Fibroblast of skin of left biceps (primary cell): ENCODE measurements at regions not wholly inside any gene's neighbourhood (a gene's known extent, or its start where the extent isn't known, plus 50 kb on each side); places are given as distances from the start of the nearest gene placed in this dataset.

Experiments used
- DNase-seq, 2 experiments: peaks; one replicate each; pipeline ENCODE4 v3.0.0-alpha.2; 2013; ENCODE audit warnings: low read depth in 2 of 2

- no peak for DNase-seq
These were observed 260.4 kb downstream of the GALC start for GRCh38 chr14:87732562-87732961.

- no peak for DNase-seq
These were observed 267.7 kb downstream of the GALC start for GRCh38 chr14:87725318-87725717.

- peak; percentile 44 to 50 for DNase-seq
These were observed 280.4 kb downstream of the GALC start for GRCh38 chr14:87712396-87713090.

- no peak for DNase-seq
These were observed 287.5 kb downstream of the GALC start for GRCh38 chr14:87705439-87705896.

GRCh38 chr14:87698481-87698880, 294.5 kb downstream of the GALC start:
- DNase-seq, result no peak

- no peak for DNase-seq
These were observed 296.5 kb downstream of the GALC start for GRCh38 chr14:87696485-87696884.

DNA sequence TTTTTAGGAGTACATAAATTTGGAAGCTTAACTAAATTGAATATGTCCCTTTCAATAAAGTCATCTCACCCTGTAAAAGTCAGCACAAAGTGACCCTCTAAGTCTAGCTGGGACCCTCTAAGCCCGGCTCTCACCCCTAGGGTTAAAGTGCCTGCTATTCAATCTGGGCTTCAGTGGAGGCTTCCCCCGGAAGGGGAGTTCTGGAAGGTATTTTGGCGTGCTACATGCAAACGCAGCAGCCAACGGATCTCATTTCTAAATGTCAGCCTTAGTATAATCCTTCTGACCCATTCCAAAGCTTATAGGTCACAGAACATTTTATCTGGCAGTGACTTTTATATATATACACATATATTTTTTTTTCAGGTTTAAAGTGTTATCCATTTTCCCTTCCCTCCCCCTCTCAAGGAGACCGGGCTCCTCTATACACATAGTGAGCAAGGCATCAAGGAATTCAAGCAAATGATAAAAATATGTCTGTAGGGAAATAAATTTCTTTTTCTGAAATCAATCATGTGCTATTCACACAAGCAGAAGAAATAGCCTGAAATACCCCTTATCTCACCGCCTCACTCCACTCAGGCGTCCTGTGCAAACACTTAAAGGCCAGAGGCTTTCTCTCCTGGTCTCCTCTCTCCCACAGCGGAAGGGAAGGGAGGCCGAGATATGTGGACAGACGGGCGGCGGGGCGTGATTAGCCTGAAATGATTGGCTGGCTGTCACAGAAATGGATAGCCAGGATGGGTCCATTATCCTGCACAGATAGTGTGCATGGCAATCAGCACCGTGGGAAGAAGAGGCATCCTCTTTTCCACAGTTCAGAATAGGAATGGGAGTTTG, 301.7 kb downstream of the GALC start:
- DNase-seq, result no peak

DNA sequence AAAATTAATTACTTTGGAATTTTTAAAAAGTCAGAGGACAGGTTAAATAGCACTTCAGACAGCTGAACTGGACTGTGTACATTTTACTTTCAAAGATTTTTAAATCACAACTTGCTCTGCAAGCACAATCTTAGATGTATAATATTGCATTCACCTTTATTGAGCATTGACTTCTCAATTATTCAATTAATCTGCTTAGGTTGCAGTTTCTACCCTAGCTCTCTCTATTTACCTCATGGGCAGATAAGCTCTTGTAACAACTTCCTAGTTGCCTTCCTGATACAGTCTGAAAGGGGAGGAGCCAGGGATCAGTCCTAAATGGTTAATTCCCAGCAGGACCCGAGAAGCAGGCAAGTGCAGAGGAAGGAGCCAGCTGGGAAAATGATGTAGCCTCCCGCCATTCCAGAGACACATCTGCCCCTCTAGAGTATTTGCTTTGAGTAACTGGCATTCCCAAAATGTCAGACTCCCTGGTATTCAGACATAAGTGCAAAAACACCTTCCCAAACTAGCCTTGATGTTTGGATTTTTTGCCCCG, 302.8 kb downstream of the GALC start:
- no peak for DNase-seq

GRCh38 chr14:87688524-87688923, 304.5 kb downstream of the GALC start:
- no peak for DNase-seq

GRCh38 chr14:87687420-87687819, 305.6 kb downstream of the GALC start:
- no peak for DNase-seq

- DNase-seq, result no peak
These were observed 306.2 kb downstream of the GALC start for GRCh38 chr14:87686746-87687145.

- DNase-seq, result no peak
These were observed 313.1 kb downstream of the GALC start for GRCh38 chr14:87679866-87680265.

DNA sequence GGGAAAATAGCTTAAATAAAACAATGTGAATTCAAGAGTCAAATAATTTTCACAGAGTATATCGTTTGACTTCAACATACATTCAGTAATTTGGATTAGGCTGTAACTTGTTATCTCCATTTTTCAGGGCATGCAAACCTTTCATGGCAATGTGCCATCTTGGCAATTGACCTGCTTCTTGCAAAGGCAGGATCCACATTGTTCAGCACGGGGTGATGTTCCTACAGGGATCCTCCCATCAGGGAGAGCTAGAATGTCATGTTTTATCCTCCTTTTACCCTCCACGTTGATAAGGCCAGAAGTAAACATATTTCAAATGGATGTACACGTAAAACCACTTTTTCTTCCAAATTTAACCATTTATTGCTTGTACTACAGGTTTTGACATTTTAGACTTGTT, 314.4 kb downstream of the GALC start:
- DNase-seq, result no peak

DNA sequence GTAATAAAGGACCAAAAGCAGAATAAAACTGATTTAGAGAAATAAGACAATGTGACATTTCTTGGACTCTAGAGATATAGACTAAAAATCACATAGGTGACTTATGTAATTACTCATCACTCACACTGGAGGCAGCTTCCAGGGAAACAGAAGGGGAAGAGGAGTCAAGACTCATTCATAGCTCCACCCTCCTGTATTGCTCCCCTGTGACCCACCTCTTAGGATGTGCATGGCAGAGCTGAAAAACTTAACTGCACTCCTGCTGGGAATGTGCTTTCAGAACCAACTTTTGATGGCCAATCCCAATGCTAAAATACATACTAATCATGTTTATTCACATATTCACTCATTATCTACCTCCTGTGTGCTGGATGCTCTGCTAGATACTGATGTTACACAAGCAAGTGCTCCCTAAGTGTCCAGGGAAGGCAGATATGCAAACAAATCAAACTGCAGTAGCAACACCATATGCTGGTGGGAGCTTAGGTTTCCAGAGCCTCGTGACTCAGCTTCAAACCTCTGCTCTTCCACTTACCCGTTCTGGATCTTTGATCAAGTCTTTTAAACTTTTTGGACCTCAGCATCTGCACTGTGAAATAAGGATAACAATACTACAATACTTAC, 316.1 kb downstream of the GALC start:
- DNase-seq, result no peak

- DNase-seq, result no peak
These were observed 325.3 kb downstream of the GALC start for GRCh38 chr14:87667659-87668058.

DNA sequence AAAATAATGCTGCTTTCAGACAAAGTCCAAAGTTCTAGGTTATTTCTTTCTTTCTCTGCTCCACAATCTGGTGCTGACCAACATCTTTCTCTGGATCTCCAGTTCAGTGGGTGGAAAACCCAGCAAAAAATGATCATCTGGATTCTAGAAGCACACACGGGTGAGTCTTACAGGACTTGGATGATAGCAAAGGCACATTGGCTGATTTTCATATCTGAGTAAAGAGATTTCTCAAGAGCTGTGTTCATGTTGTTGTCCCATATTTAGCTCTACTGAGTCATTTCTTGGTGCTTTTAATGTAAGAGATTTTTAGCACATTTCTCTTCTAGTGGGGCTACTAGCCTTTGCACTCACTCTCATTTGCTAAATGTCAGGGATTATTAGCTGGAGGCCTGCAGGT, 336.7 kb downstream of the GALC start:
- no peak for DNase-seq

DNA sequence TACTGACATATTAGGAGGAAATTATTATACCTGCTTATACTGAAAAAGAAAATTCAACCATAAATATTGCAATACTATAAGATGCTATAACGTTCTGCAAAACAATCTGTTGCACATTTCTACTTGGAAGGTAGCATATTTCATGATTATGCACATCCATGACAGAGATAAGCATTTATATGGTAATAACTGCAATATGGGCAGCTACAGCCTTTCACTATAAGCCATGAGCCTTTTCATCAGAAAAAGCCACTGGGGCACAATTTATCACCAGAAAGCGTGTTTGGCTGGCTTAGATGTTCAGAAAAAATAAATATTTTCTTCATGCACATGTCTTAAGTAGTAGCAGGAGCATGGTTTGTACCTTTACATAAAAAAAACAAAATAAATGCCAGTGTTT, 340.7 kb downstream of the GALC start:
- no peak for DNase-seq

GRCh38 chr14:87644689-87645088, 348.3 kb downstream of the GALC start:
- DNase-seq, result no peak

DNA sequence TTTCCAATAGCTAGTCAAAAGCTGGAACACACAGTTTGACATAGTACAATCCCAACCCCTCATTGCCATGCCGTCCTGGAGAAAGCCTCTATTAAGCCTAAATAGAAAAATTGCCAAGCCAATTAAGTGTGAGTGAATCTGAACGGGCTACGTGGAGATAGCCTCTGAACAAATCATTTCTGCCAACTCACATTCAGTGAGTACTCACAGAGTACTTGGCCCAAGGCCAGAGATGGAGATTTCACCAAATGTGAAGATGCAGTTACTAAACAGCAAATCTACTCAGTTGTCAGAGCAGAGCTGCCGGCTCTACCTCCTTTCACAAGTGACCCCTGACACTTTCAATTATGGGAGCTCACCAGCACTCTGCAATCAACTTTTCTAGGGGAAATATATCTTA, 350.0 kb downstream of the GALC start:
- DNase-seq, result no peak

DNA sequence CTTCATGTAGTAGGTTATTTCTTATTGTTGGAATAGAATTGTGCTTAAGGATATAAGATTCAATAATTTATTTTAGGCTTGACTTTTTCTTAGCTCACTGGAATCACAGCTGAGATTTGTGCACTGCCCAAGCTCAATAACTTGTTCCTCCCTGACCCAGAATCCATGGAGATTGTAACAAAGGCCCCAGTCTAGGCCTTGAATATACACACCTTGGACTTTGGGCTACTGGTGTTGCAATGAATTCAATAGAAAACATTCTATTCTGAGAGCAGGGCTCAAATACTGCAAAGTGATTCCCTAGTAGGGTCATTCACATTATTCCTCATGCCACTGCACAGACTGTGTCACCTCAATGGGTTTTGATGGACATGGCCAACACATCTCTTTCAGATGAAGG, 352.4 kb downstream of the GALC start:
- DNase-seq, result no peak

DNA sequence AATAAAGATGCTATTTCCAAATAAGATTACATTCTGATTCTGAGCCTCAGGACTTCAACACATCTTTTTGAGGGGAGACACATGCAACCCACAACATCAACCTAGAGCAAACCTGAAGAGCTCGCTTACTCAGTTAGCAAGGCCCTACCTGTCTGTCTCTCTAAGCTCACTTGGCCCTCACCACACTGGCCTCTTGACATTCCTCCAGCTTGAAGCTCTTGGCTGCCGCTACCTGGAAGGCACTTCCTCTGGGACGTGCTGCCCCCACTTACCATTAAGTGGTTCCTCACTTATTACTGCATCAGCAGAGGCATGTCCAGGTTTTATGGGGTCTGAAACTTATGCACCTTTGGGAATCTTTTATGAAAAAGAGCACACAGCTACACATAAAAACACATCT, 354.8 kb downstream of the GALC start:
- no peak for DNase-seq

DNA sequence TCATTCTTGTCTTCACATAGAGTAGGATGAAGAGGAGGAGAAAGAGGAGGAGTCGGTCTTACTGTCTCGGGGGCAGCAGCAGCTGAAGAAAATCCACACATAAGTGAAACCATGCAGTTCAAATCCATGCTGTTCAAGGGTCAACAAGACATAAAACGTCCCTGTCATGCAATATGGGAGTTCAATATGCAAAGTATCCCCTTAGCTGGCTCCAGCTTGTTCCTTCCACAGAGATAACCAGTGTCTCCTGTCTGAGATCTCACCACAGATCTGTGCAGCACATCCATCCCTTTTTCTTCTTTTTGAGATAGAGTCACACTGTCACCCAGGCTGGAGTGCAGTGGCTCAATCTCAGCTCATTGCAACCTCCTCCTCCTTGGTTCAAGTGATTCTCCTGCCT, 357.5 kb downstream of the GALC start:
- no peak for DNase-seq

- DNase-seq, result no peak
These were observed 360.2 kb downstream of the GALC start for GRCh38 chr14:87632796-87633195.
